ENCODE measurements at regions not wholly inside any gene's neighbourhood (a gene's known extent, or its start where the extent isn't known, plus 50 kb on each side); places are given as distances from the start of the nearest gene placed in this dataset.

DNA sequence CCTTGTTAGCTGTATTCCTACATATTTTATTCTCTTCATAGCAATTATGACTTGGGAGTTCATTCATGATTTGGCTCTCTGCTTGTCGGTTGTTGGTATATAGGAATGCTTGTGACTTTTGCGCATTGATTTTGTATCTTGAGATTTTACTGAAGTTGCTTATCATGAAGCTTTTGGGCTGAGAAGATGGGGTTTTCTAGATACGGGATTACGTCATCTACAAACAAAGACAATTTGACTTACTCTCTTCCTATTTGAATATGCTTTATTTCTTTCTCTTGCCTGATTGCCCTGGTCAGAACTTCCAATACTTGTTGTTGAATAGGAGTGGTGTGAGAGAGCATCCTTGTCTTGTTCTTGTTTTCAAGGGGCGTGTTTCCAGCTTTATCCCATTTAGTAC lies 569.8 kb upstream of the NRXN1 start:
- CTCF ChIA-PET: no interaction called here
- Histone ChIP-seq H3K36me3 (ENCODE audit: low read depth) (no peaks in the 10 kb centered on the region), H3K9me2 (ENCODE audit: insufficient read depth) (no peaks in the 10 kb centered on the region), H2AFZ (no peak overlapping the region), H3K9me3 (ENCODE audit: insufficient read depth, low read depth) (no peaks in the 10 kb centered on the region), H3K4me1 (replicated peaks; ENCODE audit: insufficient read depth) (no peaks in the 10 kb centered on the region), H3F3A (ENCODE audit: insufficient read depth, low read depth) (no peaks in the 10 kb centered on the region), H3K4me3 (no peak overlapping the region), H3K27ac (no peak overlapping the region), H4K20me1 (ENCODE audit: insufficient read depth) (no peaks in the 10 kb centered on the region), H3K4me2 (no peak overlapping the region), H3K79me2 (ENCODE audit: low read depth) (no peaks in the 10 kb centered on the region), H3K27me3 (ENCODE audit: insufficient read depth, low read depth) (no peaks in the 10 kb centered on the region)
- no peak for DNase-seq
- POLR2A ChIA-PET (ENCODE audit: unreplicated experiment): no interaction called here
- no peak for TF ChIP-seq EZH2 (IDR thresholded peaks at IDR 0.05; ENCODE audit: low read depth)
- TF ChIP-seq, protein P1, sequence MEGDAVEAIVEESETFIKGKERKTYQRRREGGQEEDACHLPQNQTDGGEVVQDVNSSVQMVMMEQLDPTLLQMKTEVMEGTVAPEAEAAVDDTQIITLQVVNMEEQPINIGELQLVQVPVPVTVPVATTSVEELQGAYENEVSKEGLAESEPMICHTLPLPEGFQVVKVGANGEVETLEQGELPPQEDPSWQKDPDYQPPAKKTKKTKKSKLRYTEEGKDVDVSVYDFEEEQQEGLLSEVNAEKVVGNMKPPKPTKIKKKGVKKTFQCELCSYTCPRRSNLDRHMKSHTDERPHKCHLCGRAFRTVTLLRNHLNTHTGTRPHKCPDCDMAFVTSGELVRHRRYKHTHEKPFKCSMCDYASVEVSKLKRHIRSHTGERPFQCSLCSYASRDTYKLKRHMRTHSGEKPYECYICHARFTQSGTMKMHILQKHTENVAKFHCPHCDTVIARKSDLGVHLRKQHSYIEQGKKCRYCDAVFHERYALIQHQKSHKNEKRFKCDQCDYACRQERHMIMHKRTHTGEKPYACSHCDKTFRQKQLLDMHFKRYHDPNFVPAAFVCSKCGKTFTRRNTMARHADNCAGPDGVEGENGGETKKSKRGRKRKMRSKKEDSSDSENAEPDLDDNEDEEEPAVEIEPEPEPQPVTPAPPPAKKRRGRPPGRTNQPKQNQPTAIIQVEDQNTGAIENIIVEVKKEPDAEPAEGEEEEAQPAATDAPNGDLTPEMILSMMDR (conservative IDR thresholded peaks at IDR 0.05): no peak
- intact Hi-C loops (cut with micrococcal nuclease; ENCODE audit: unreplicated experiment): no loop called here
- BruUV-seq (replicated peaks): no TSS peak

DNA sequence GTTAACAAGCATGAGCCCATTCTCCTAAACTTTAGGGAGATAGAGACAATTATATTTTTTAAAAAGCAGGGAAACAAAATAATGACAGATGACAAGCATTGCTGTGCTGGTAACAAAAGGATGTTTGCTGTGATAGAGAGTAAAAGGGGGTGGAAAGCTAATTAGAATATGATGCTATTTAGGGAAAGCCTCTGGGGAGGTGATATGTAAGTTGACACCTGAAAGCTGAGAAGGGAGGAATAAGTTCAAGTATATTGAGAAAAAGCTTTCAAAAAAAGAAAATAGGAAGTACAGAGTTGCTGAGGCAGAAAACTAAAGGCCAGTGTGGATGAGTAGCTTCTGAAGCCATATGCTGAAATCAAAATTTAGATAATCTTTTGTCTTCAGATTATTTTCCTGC lies 565.2 kb upstream of the NRXN1 start:
- TF ChIP-seq, protein P1 (conservative IDR thresholded peaks at IDR 0.05): no peak
- TF ChIP-seq EZH2 (IDR thresholded peaks at IDR 0.05; ENCODE audit: low read depth): no peak

DNA sequence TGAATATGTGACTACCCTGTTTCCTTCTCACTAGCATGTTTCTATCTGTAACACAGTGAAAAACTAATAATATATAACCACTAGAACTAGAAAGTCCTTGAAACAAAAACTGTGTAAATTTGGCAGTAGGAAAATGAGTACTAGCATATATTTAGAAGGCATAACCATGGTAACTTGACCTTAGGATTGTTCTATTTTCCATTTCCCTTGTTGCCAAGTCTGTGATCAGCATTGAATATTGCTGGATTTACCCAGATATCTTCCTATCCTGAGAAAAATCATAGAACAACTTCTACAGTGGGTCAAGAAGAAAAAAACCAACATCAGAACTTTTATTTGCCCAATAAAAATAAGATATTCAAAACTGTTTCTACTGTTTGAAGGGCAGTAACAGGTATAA lies 563.9 kb upstream of the NRXN1 start:
- H3K36me3 ChIP-seq (ENCODE audit: low read depth): no peaks in the 10 kb centered on the region
- no peak for TF ChIP-seq EZH2 (IDR thresholded peaks at IDR 0.05; ENCODE audit: low read depth)
- TF ChIP-seq, protein P1 (conservative IDR thresholded peaks at IDR 0.05): no peak
- intact Hi-C loops (cut with micrococcal nuclease; ENCODE audit: unreplicated experiment): no loop called here
- H3K9me2 ChIP-seq (ENCODE audit: insufficient read depth): no peaks in the 10 kb centered on the region
- no peaks in the 10 kb centered on the region for H3K4me1 ChIP-seq (replicated peaks; ENCODE audit: insufficient read depth)
- no peaks in the 10 kb centered on the region for H3K27me3 ChIP-seq (ENCODE audit: insufficient read depth, low read depth)
- BruUV-seq (replicated peaks): no TSS peak
- no peak overlapping the region for H3K4me3 ChIP-seq
- no peaks in the 10 kb centered on the region for H3K9me3 ChIP-seq (ENCODE audit: insufficient read depth, low read depth)
- ChIA-PET POLR2A (ENCODE audit: unreplicated experiment) (no interaction called here), CTCF (no interaction called here)
- H3K4me2 ChIP-seq: no peak overlapping the region
- DNase-seq: no peak
- H3K27ac ChIP-seq: no peak overlapping the region
- no peaks in the 10 kb centered on the region for H3F3A ChIP-seq (ENCODE audit: insufficient read depth, low read depth)
- no peak overlapping the region for H2AFZ ChIP-seq
- no peaks in the 10 kb centered on the region for H3K79me2 ChIP-seq (ENCODE audit: low read depth)
- no peaks in the 10 kb centered on the region for H4K20me1 ChIP-seq (ENCODE audit: insufficient read depth)

More for the DNA sequence above, 565.2 kb upstream of the NRXN1 start:
- Histone ChIP-seq H3K27ac (no peak overlapping the region), H3K9me2 (ENCODE audit: insufficient read depth) (no peaks in the 10 kb centered on the region), H3K4me1 (replicated peaks; ENCODE audit: insufficient read depth) (no peaks in the 10 kb centered on the region), H3K9me3 (ENCODE audit: insufficient read depth, low read depth) (no peaks in the 10 kb centered on the region), H3K4me3 (no peak overlapping the region), H3K27me3 (ENCODE audit: insufficient read depth, low read depth) (no peaks in the 10 kb centered on the region), H3K4me2 (no peak overlapping the region), H3F3A (ENCODE audit: insufficient read depth, low read depth) (no peaks in the 10 kb centered on the region), H4K20me1 (ENCODE audit: insufficient read depth) (no peaks in the 10 kb centered on the region), H2AFZ (no peak overlapping the region), H3K36me3 (ENCODE audit: low read depth) (no peaks in the 10 kb centered on the region), H3K79me2 (ENCODE audit: low read depth) (no peaks in the 10 kb centered on the region)
- no peak for DNase-seq
- CTCF ChIA-PET: no interaction called here
- intact Hi-C loops (cut with micrococcal nuclease; ENCODE audit: unreplicated experiment): no loop called here
- no TSS peak for BruUV-seq (replicated peaks)
- POLR2A ChIA-PET (ENCODE audit: unreplicated experiment): no interaction called here

Data from PC-9 (cell line).